Activated CD4-positive, alpha-beta T cell treated with anti-CD3 and anti-CD28 coated beads for 4 hours (primary cell): ENCODE measurements at regions not wholly inside any gene's neighbourhood (a gene's known extent, or its start where the extent isn't known, plus 50 kb on each side); places are given as distances from the start of the nearest gene placed in this dataset.

Experiments used
- DNase-seq, 2 donors: peaks; one replicate each; pipeline ENCODE4 v3.0.0-alpha.2; 2020

DNA sequence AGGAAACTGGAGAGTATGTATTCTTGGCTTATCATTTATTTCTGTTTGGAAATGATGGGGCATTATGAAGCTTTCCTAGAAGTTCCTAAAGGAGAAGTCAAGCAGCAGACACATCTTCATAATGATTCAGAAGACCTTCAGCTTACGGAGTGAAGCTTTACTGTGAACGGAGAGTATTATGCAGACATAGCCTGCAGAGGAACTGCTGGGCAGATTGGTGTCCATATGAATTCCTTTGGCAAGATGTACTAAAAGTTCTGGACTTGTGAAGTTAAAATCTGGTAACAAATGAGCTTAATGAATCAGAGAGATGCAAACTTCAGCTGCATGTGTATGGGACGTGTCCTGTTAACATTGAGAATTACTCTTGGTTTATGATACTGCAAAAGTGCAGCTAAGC lies 60.1 kb downstream of the NABP1 start:
- no peak for DNase-seq

GRCh38 chr2:191738667-191739066 lies 60.7 kb downstream of the NABP1 start:
- DNase-seq, result no peak

- no peak for DNase-seq
Measured at GRCh38 chr2:191739194-191739593, 61.3 kb downstream of the NABP1 start.

DNA sequence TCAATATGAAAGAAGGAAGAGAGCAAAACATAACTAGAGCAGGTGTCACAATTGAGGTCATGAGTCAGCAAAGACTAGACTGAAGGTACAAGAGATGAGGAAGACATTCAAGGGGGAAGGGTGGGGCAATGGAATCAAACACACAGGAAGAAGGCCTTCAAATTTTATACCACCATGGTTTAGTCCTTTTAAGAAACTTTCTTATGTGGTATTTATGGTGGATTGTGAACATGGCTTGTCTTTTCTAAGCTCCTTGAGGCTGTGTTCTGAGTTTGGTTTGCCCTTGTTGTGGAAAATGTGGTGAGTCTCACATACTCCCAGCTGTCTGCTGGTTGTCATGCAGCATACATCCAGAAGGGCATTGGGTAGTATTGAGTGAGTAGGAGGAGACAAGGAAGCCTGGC lies 62.1 kb downstream of the NABP1 start:
- DNase-seq, result peak; percentile 22 to 32

- DNase-seq, result no peak
Measured at GRCh38 chr2:191740759-191741158, 62.8 kb downstream of the NABP1 start.

GRCh38 chr2:191746346-191747169 lies 68.6 kb downstream of the NABP1 start:
- DNase-seq, result no peak

GRCh38 chr2:191747170-191747530 lies 69.2 kb downstream of the NABP1 start:
- DNase-seq, result no peak

DNA sequence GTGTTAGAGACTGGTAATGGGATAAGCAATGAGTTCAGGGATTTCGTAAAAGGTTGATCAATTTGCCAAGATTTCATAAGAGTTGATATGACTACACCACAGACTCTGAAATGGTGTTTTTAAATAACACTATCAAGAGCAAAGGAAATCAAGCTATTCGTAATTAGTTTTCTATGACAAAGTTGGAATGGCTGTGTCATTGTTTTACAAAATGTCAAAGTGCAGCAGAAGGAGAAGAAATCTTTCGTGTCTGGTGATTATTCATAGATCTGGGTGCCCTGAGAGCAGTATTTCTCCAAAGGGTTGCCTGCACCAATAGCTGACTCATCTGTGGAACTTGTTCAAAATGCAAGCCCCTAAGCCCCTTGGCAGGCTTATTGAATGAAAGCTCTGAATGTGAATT lies 70.1 kb downstream of the NABP1 start:
- DNase-seq, result no peak

- DNase-seq, result no peak
Measured at GRCh38 chr2:191748528-191749180, 70.7 kb downstream of the NABP1 start.

- DNase-seq, result no peak
Measured at GRCh38 chr2:191749181-191749540, 71.2 kb downstream of the NABP1 start.

DNA sequence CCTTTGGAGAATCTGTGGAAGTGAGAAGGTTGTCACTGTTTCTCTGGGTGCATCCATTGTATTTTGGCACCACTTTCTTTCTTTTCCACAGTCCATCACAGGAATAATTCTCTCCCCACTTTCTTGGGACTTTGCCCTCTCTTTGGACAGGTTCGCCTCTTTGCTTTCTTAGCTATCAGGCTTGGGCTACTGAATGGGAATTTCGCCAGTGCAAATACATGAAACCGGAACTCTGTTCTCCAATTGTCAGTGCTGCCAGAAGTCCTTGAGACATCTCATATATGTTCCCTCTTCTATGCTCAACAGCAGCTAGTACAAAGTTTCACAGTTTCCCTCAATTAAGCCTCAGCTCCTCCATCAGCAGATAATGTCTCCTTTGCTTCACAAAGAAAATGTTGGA lies 76.2 kb downstream of the NABP1 start:
- no peak for DNase-seq

- DNase-seq, result no peak
Measured at GRCh38 chr2:191756761-191757160, 78.8 kb downstream of the NABP1 start.

- no peak for DNase-seq
Measured at GRCh38 chr2:191757208-191757607, 79.3 kb downstream of the NABP1 start.

DNA sequence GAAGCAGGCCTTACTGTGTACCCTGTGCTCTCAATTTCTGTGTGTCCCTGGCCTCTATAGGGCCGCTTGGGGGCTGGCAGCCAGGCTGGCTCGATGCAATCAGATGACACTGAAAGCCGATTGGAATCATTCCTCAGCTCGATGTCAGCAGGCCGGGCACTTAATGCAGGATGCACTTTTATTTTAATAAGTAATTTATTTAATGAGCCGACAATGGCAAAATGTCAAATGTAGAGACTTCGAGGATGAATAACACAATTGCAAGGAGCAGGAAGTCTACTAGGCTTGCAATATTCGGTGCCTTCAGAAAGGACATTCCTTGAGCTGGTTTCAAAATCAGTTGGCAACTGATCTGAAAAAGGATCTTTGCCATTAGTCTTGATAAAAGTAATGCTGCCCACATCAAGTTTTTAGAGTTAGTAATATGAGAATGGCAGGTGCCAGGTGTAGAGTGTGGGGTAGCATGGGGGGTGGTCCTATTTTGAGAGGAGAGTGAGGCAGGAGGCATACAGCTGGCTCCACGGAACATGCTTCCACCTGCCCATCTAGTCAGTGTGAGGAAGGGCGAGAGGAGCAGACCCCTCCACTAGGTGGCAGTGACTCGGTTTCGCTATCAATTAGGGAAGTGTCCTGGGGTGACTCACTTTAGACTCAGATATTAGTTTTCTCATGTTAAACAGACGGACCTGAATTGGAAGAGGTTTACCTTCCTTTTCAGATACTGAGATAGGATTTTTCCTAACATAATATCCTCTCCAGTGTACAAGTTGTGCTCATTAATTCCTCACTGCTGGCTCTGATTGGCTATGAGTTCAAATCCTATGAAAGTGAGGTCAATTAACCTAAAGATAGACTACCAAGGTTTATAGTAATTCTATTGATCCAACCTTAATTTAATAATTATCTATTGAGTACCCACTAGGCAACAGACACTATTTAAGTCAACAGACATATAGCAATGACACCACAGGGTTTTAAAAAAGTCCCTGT lies 80.9 kb downstream of the NABP1 start:
- peak; percentile 44 to 58 for DNase-seq

GRCh38 chr2:191759680-191760079 lies 81.7 kb downstream of the NABP1 start:
- no peak for DNase-seq

- DNase-seq, result no peak
Measured at GRCh38 chr2:191760655-191761262, 82.8 kb downstream of the NABP1 start.

GRCh38 chr2:191773136-191773535 lies 73.8 kb downstream of the CAVIN2 start:
- no peak for DNase-seq

- no peak for DNase-seq
Measured at GRCh38 chr2:191777351-191777750, 69.5 kb downstream of the CAVIN2 start.

GRCh38 chr2:191778041-191778440 lies 68.8 kb downstream of the CAVIN2 start:
- no peak for DNase-seq

GRCh38 chr2:191782351-191782750 lies 64.5 kb downstream of the CAVIN2 start:
- no peak for DNase-seq

- no peak for DNase-seq
Measured at GRCh38 chr2:191783416-191783815, 63.5 kb downstream of the CAVIN2 start.
